DOHH2 (cell line): ENCODE measurements at regions not wholly inside any gene's neighbourhood (a gene's known extent, or its start where the extent isn't known, plus 50 kb on each side); places are given as distances from the start of the nearest gene placed in this dataset.

Source experiments
- H3F3A ChIP-seq: fragments of 200-600 bp; sonication (generic), shearing (Covaris generic); 2 replicates; pipeline ENCODE4 v1.6.0; 2016; ENCODE audit warnings: antibody characterized with exemption, mild to moderate bottlenecking; ENCODE audit not compliant: control insufficient read depth, insufficient read depth
- H3K27ac ChIP-seq: fragments of 200-600 bp; sonication (generic); 2 replicates; pipeline ENCODE4 v1.5.1; 2014; ENCODE audit warnings: low read depth, mild to moderate bottlenecking, low read length, moderate library complexity
- H3K27me3 ChIP-seq: fragments of 200-600 bp; sonication (generic); 2 replicates; pipeline ENCODE4 v1.6.1; 2014; ENCODE audit warnings: mild to moderate bottlenecking, low read length, mixed read lengths; ENCODE audit not compliant: control insufficient read depth
- H3K36me3 ChIP-seq: fragments of 200-600 bp; sonication (generic); 2 replicates; pipeline ENCODE4 v1.6.1; 2014; ENCODE audit warnings: mild to moderate bottlenecking, low read length, moderate library complexity, mixed read lengths; ENCODE audit not compliant: control insufficient read depth
- H3K4me1 ChIP-seq: fragments of 200-600 bp; sonication (generic); 2 replicates; pipeline ENCODE4 v1.6.1; 2014; ENCODE audit warnings: mild to moderate bottlenecking, low read length, mixed read lengths; ENCODE audit not compliant: control insufficient read depth
- H3K4me2 ChIP-seq: fragments of 200-600 bp; sonication (generic); 2 replicates; pipeline ENCODE4 v1.6.0; 2014; ENCODE audit warnings: mild to moderate bottlenecking, low read length, moderate library complexity
- H3K4me3 ChIP-seq: fragments of 200-600 bp; sonication (generic); 2 replicates; pipeline ENCODE4 v1.5.1; 2014; ENCODE audit warnings: mild to moderate bottlenecking, low read length, mixed read lengths
- H3K79me2 ChIP-seq: fragments of 200-600 bp; sonication (generic); 2 replicates; pipeline ENCODE4 v1.6.1; 2014; ENCODE audit warnings: mild to moderate bottlenecking, low read length, mixed read lengths; ENCODE audit not compliant: control insufficient read depth
- H3K9me2 ChIP-seq: fragments of 200-600 bp; sonication (generic); replicated peaks from 2 replicates; pipeline ENCODE4 v1.6.1; 2014; ENCODE audit warnings: mild to moderate bottlenecking, low read length, mixed read lengths; ENCODE audit not compliant: control insufficient read depth
- H3K9me3 ChIP-seq: fragments of 200-600 bp; sonication (generic); 2 replicates; pipeline ENCODE4 v1.6.1; 2014; ENCODE audit warnings: antibody characterized with exemption, low read length, mixed read lengths; ENCODE audit not compliant: control insufficient read depth, insufficient read depth
- H4K20me1 ChIP-seq: fragments of 200-600 bp; sonication (generic); 2 replicates; pipeline ENCODE4 v1.6.0; 2014; ENCODE audit warnings: low read depth, mild to moderate bottlenecking, antibody characterized with exemption, low read length, moderate library complexity; ENCODE audit not compliant: control insufficient read depth, insufficient read depth
- CTCF ChIP-seq: fragments of 200-600 bp; sonication (generic); IDR thresholded peaks from one replicate; pipeline ENCODE4 v1.5.1; 2014; ENCODE audit warnings: antibody characterized with exemption, mild to moderate bottlenecking, low read depth, low read length; ENCODE audit not compliant: poor library complexity, severe bottlenecking
- EZH2phosphoT487 ChIP-seq: fragments of 200-600 bp; sonication (generic); IDR thresholded peaks from 2 replicates; pipeline ENCODE4 v1.6.1; 2017; ENCODE audit warnings: borderline replicate concordance, mild to moderate bottlenecking, antibody characterized with exemption, low read length, moderate library complexity, mixed read lengths

- H3K36me3 ChIP-seq = no peaks in the 10 kb centered on the region
- H3K4me3 ChIP-seq = no peak overlapping the region
- H3K9me3 ChIP-seq = no peaks in the 10 kb centered on the region
- no peaks in the 10 kb centered on the region for H3F3A ChIP-seq
- no peaks in the 10 kb centered on the region; the same call in 1 of the 2 replicates for H3K4me1 ChIP-seq
- no peaks in the 10 kb centered on the region for H3K9me2 ChIP-seq
- no peak overlapping the region for H3K27ac ChIP-seq
- H4K20me1 ChIP-seq = no peaks in the 10 kb centered on the region
- no peak overlapping the region for H3K4me2 ChIP-seq
- no peaks in the 10 kb centered on the region for H3K27me3 ChIP-seq
- no peak for TF ChIP-seq EZH2phosphoT487
- TF ChIP-seq CTCF = no peak
- H3K79me2 ChIP-seq = peaks cover 7% of the 10 kb centered on the region
Measured at GRCh38 chrX:51406688-51407519, 74.3 kb downstream of the NUDT10 start.

GRCh38 chrX:51404445-51404844, 71.8 kb downstream of the NUDT10 start:
- H3K4me2 ChIP-seq = no peak overlapping the region
- no peaks in the 10 kb centered on the region for H3K27me3 ChIP-seq
- H4K20me1 ChIP-seq = no peaks in the 10 kb centered on the region
- H3K27ac ChIP-seq = no peak overlapping the region
- H3F3A ChIP-seq = no peaks in the 10 kb centered on the region
- H3K4me3 ChIP-seq = no peak overlapping the region
- H3K9me3 ChIP-seq = no peaks in the 10 kb centered on the region
- H3K9me2 ChIP-seq = no peaks in the 10 kb centered on the region
- peaks cover 19% of the 10 kb centered on the region for H3K79me2 ChIP-seq
- TF ChIP-seq CTCF (no peak), EZH2phosphoT487 (no peak)
- peaks cover 22% of the 10 kb centered on the region for H3K4me1 ChIP-seq
- H3K36me3 ChIP-seq = no peaks in the 10 kb centered on the region

GRCh38 chrX:51395810-51396728, 63.4 kb downstream of the NUDT10 start:
- Histone ChIP-seq H3K27me3 (no peaks in the 10 kb centered on the region), H4K20me1 (no peaks in the 10 kb centered on the region), H3K27ac (peak overlapping the region; percentile 76), H3K9me3 (no peaks in the 10 kb centered on the region), H3K4me2 (peak overlapping the region; percentile 72), H3K4me1 (peaks cover 30% of the 10 kb centered on the region), H3K9me2 (no peaks in the 10 kb centered on the region), H3K79me2 (peaks cover 13% of the 10 kb centered on the region), H3K4me3 (peak overlapping the region; percentile 79), H3F3A (no peaks in the 10 kb centered on the region), H3K36me3 (no peaks in the 10 kb centered on the region)
- peak; percentile 35 for TF ChIP-seq CTCF
- TF ChIP-seq EZH2phosphoT487 = no peak
